ENCODE measurements at regions not wholly inside any gene's neighbourhood (a gene's known extent, or its start where the extent isn't known, plus 50 kb on each side); places are given as distances from the start of the nearest gene placed in this dataset.

DNA sequence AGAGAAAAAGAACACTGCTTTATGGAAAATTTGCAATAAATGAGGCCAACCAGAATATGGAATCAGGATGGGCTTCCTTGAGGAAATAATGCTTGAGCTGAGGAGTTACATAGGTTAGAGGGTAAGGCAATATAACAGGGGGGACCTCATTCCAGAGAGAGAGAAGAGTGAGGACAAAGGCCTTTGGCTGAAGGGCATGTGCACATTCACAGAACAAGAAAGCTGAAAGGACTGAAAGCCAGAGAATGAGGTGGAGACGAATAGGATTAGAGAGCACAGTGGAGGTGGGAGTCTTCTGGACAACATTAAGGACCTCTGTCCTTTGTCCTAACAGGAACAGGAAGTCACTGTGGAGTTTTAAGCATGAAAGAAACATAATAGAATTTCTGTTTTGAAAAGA, 60.7 kb upstream of the MROH9 start (continued):
- TF ChIP-seq, protein P1, sequence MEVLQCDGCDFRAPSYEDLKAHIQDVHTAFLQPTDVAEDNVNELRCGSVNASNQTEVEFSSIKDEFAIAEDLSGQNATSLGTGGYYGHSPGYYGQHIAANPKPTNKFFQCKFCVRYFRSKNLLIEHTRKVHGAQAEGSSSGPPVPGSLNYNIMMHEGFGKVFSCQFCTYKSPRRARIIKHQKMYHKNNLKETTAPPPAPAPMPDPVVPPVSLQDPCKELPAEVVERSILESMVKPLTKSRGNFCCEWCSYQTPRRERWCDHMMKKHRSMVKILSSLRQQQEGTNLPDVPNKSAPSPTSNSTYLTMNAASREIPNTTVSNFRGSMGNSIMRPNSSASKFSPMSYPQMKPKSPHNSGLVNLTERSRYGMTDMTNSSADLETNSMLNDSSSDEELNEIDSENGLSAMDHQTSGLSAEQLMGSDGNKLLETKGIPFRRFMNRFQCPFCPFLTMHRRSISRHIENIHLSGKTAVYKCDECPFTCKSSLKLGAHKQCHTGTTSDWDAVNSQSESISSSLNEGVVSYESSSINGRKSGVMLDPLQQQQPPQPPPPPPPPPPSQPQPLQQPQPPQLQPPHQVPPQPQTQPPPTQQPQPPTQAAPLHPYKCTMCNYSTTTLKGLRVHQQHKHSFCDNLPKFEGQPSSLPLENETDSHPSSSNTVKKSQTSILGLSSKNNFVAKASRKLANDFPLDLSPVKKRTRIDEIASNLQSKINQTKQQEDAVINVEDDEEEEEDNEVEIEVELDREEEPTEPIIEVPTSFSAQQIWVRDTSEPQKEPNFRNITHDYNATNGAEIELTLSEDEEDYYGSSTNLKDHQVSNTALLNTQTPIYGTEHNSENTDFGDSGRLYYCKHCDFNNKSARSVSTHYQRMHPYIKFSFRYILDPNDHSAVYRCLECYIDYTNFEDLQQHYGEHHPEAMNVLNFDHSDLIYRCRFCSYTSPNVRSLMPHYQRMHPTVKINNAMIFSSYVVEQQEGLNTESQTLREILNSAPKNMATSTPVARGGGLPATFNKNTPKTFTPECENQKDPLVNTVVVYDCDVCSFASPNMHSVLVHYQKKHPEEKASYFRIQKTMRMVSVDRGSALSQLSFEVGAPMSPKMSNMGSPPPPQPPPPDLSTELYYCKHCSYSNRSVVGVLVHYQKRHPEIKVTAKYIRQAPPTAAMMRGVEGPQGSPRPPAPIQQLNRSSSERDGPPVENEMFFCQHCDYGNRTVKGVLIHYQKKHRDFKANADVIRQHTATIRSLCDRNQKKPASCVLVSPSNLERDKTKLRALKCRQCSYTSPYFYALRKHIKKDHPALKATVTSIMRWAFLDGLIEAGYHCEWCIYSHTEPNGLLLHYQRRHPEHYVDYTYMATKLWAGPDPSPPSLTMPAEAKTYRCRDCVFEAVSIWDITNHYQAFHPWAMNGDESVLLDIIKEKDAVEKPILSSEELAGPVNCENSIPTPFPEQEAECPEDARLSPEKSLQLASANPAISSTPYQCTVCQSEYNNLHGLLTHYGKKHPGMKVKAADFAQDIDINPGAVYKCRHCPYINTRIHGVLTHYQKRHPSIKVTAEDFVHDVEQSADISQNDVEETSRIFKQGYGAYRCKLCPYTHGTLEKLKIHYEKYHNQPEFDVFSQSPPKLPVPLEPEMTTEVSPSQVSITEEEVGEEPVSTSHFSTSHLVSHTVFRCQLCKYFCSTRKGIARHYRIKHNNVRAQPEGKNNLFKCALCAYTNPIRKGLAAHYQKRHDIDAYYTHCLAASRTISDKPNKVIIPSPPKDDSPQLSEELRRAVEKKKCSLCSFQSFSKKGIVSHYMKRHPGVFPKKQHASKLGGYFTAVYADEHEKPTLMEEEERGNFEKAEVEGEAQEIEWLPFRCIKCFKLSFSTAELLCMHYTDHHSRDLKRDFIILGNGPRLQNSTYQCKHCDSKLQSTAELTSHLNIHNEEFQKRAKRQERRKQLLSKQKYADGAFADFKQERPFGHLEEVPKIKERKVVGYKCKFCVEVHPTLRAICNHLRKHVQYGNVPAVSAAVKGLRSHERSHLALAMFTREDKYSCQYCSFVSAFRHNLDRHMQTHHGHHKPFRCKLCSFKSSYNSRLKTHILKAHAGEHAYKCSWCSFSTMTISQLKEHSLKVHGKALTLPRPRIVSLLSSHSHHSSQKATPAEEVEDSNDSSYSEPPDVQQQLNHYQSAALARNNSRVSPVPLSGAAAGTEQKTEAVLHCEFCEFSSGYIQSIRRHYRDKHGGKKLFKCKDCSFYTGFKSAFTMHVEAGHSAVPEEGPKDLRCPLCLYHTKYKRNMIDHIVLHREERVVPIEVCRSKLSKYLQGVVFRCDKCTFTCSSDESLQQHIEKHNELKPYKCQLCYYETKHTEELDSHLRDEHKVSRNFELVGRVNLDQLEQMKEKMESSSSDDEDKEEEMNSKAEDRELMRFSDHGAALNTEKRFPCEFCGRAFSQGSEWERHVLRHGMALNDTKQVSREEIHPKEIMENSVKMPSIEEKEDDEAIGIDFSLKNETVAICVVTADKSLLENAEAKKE (CRISPR knock-in tag; IDR thresholded peaks at IDR 0.05), result no peak
- TF ChIP-seq JUNB (IDR thresholded peaks at IDR 0.05; ENCODE audit: unreplicated experiment) (no peak), EZH2phosphoT487 (IDR thresholded peaks at IDR 0.05; ENCODE audit: unreplicated experiment) (no peak)

DNA sequence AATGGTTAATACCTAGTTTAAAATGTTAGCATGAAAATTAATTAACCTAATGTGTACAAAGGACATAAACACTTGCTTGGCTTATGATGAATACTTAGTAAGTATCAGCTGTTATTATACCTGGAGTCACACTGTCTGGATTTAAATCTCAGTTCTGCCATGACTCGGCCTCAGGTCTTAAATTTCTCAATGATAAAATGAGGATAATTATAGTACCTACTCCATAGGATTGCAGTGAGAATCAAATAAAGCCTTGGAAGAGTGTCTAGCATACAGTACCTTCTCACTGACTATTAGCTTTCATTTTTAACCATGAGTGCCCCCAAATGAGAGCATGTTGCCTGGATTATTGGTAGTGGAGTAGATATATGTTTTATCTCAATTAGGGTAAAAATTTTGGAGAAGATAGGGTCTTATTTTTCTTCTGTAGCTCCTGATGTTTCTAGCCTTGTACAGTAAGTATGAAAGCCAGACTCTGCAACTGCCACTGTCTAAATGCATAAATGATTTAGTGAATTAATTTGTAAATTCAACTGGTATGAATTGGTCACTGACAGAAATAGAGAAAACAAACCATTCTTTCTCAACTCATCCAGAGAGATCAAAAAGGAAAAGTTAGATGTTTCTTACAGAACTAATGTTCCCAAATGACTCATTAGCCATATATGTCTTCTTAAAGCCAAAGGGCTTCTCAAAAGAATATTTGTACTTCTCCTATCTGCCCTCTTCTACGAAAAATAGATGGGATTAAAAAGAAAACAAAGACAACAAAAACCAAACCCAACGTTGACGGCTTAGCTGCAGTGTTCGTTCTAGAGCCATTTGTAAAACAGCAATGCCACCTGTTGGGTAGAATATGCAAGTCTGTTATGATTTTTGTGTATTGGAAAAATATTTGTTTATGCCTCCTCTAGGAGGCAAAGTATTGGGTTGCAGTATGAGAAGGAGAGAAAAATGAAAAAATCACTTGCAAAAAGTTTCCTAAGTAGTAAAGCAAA, 53.8 kb upstream of the MROH9 start:
- H4K20me1 ChIP-seq (replicated peaks; ENCODE audit: insufficient read depth), result no peaks in the 10 kb centered on the region
- ATAC-seq, result no peak
- Mint-ChIP-seq H3K36me3 (ENCODE audit: low read depth) (no peaks in the 10 kb centered on the region), H3K27me3 (ENCODE audit: insufficient read depth, low read depth, poor library complexity) (no peaks in the 10 kb centered on the region), H3K9me3 (no peaks in the 10 kb centered on the region; the same call in 2 of the 3 replicates), H3K27ac (no peak overlapping the region), H3K4me3 (no peak overlapping the region), H3K4me1 (no peaks in the 10 kb centered on the region)
- H3K27ac ChIP-seq (ENCODE audit: low read depth), result no peak overlapping the region
- no peak overlapping the region for H2AFZ ChIP-seq
- no peaks in the 10 kb centered on the region for H3F3A ChIP-seq (replicated peaks; ENCODE audit: low read depth)
- H3K27me3 ChIP-seq (ENCODE audit: insufficient read depth), result no peaks in the 10 kb centered on the region
- H3K4me2 ChIP-seq, result no peak overlapping the region
- no peaks in the 10 kb centered on the region for H3K4me1 ChIP-seq (ENCODE audit: insufficient read depth)
- TF ChIP-seq, protein P2, sequence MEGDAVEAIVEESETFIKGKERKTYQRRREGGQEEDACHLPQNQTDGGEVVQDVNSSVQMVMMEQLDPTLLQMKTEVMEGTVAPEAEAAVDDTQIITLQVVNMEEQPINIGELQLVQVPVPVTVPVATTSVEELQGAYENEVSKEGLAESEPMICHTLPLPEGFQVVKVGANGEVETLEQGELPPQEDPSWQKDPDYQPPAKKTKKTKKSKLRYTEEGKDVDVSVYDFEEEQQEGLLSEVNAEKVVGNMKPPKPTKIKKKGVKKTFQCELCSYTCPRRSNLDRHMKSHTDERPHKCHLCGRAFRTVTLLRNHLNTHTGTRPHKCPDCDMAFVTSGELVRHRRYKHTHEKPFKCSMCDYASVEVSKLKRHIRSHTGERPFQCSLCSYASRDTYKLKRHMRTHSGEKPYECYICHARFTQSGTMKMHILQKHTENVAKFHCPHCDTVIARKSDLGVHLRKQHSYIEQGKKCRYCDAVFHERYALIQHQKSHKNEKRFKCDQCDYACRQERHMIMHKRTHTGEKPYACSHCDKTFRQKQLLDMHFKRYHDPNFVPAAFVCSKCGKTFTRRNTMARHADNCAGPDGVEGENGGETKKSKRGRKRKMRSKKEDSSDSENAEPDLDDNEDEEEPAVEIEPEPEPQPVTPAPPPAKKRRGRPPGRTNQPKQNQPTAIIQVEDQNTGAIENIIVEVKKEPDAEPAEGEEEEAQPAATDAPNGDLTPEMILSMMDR (conservative IDR thresholded peaks at IDR 0.05; ENCODE audit: low read depth in 2 of 2), result peak; percentile 52 to 65
- TF ChIP-seq POLR2AphosphoS5 (IDR thresholded peaks at IDR 0.05; ENCODE audit: low read depth), result no peak
- TF ChIP-seq, protein P3, sequence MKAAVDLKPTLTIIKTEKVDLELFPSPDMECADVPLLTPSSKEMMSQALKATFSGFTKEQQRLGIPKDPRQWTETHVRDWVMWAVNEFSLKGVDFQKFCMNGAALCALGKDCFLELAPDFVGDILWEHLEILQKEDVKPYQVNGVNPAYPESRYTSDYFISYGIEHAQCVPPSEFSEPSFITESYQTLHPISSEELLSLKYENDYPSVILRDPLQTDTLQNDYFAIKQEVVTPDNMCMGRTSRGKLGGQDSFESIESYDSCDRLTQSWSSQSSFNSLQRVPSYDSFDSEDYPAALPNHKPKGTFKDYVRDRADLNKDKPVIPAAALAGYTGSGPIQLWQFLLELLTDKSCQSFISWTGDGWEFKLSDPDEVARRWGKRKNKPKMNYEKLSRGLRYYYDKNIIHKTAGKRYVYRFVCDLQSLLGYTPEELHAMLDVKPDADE (IDR thresholded peaks at IDR 0.05), result no peak
- DNase-seq (ENCODE audit: low spot score), result peak; percentile 17
- H3K4me3 ChIP-seq, result no peak overlapping the region
- H3K36me3 ChIP-seq (ENCODE audit: insufficient read depth), result no peaks in the 10 kb centered on the region
- no peaks in the 10 kb centered on the region for H3K79me2 ChIP-seq (replicated peaks; ENCODE audit: insufficient read depth)
- H3K9me2 ChIP-seq (ENCODE audit: insufficient read depth), result no peaks in the 10 kb centered on the region

Data from GM23338 (cell line).